Muscle of leg (tissue), 3 donors: ENCODE measurements at regions not wholly inside any gene's neighbourhood (a gene's known extent, or its start where the extent isn't known, plus 50 kb on each side); places are given as distances from the start of the nearest gene placed in this dataset.
A peak's percentile ranks its signal among the peaks of the same experiment; 100 is the strongest.
"Not testable (repeated sequence)": the region's sequence is repeated elsewhere in the genome, so short reads cannot be mapped to it uniquely, and the experiment has no call there.

Source experiments
- DNase-seq: peaks from one replicate; pipeline ENCODE4 v3.0.0; 2013
- H3K27ac ChIP-seq: one replicate; pipeline ENCODE4 v1.5.1; 2013; ENCODE audit warnings: mild to moderate bottlenecking, low read length, control low read depth
- H3K27me3 ChIP-seq: one replicate; pipeline ENCODE4 v1.6.1; 2013; ENCODE audit warnings: low read length; ENCODE audit not compliant: control insufficient read depth, insufficient read depth
- H3K36me3 ChIP-seq: one replicate; pipeline ENCODE4 v1.6.1; 2013; ENCODE audit warnings: low read length; ENCODE audit not compliant: control insufficient read depth, insufficient read depth
- H3K4me1 ChIP-seq: one replicate; pipeline ENCODE4 v1.6.1; 2013; ENCODE audit warnings: low read length; ENCODE audit not compliant: control insufficient read depth, insufficient read depth
- H3K4me3 ChIP-seq: one replicate; pipeline ENCODE4 v1.5.1; 2013; ENCODE audit warnings: low read length, control low read depth
- H3K9me3 ChIP-seq: replicated peaks from 2 replicates; pipeline ENCODE4 v1.6.1; 2013; ENCODE audit warnings: low read depth, low read length; ENCODE audit not compliant: control insufficient read depth
- WGBS: methylation state at CpG from one replicate; pipeline ENCODE4 v1.1.5; 2013; ENCODE audit warnings: missing lambda C conversion rate; ENCODE audit not compliant: insufficient coverage; 5-methylcytosine and 5-hydroxymethylcytosine counted together

DNA sequence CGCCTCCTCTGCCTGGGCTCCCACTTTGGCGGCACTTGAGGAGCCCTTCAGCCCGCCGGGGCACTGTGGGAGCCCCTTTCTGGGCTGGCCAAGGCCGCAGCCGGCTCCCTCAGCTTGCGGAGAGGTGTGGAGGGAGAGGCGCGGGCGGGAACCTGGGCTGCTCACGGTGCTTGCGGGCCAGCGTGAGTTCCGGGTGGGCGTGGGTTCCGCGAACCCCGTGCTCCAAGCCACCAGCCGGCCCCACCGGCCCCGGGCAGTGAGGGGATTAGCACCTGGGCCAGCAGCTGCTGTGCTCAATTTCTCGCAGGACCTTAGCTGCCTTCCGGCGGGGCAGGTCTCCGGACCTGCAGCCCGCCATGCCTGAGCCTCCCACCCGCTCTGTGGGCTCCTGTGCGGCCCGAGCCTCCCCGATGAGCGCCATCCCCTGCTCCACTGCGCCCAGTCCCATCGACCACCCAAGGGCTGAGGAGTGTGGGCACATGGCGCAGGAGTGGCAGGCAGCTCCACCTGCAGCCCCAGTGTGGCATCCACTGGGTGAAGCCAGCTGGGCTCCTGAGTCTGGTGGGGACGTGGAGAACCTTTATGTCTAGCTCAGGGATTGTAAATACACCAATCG lies 327.7 kb downstream of the ADAMTS20 start:
- not testable (repeated sequence) for H3K9me3 ChIP-seq, H3K36me3 ChIP-seq, H3K4me1 ChIP-seq, H3K4me3 ChIP-seq, H3K27ac ChIP-seq, H3K27me3 ChIP-seq, DNase-seq
- 97% methylated on average over 33 of the region's 36 CpGs for WGBS

- no CpG with 5 or more reads among the region's 3 CpGs for WGBS
- H3K4me3 ChIP-seq, result no peak overlapping the region
These were observed 329.2 kb downstream of the ADAMTS20 start for GRCh38 chr12:43222796-43223195.

DNA sequence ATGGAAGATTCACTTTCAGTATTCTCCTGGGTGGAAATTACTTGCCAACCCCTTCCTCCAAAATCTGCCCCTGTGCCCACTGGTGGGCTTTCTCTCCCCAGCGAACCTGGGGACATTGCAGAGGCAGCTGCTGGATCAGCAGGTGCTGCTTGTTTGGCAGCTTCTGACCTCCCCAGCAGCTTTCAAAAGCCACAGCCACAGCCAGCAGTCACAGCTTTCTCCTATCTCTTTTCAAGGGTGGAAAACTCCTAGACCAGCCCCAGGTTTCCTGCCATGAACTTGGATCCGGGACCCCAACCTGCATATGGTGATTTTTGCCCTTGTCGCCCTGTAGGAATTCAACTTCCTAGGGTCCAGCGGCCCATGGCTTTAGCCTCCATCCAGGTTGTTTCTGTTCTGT lies 330.8 kb downstream of the ADAMTS20 start:
- WGBS, result 87% methylated on average over 3 of the region's 4 CpGs
- Histone ChIP-seq H3K36me3 (no peaks in the 10 kb centered on the region), H3K9me3 (no peaks in the 10 kb centered on the region), H3K27me3 (no peaks in the 10 kb centered on the region), H3K4me1 (no peaks in the 10 kb centered on the region), H3K4me3 (no peak overlapping the region), H3K27ac (no peak overlapping the region)
- no peak for DNase-seq

More at GRCh38 chr12:43222796-43223195, 329.2 kb downstream of the ADAMTS20 start:
- Histone ChIP-seq H3K9me3 (no peaks in the 10 kb centered on the region), H3K4me1 (no peaks in the 10 kb centered on the region), H3K27ac (no peak overlapping the region), H3K27me3 (no peaks in the 10 kb centered on the region), H3K36me3 (no peaks in the 10 kb centered on the region)
- no peak for DNase-seq

- no peaks in the 10 kb centered on the region for H3K27me3 ChIP-seq
- no CpG with 5 or more reads among the region's 1 CpG for WGBS
- no peak overlapping the region for H3K27ac ChIP-seq
- peaks cover 6% of the 10 kb centered on the region for H3K4me1 ChIP-seq
- no peaks in the 10 kb centered on the region for H3K36me3 ChIP-seq
- no peaks in the 10 kb centered on the region for H3K9me3 ChIP-seq
- no peak for DNase-seq
- H3K4me3 ChIP-seq, result no peak overlapping the region
These were observed 335.5 kb downstream of the ADAMTS20 start for GRCh38 chr12:43216490-43216889.

- no peak overlapping the region for H3K4me3 ChIP-seq
- DNase-seq, result peak; percentile 33
- H3K27ac ChIP-seq, result no peak overlapping the region
- WGBS, result no CpG with 5 or more reads among the region's 5 CpGs
- no peaks in the 10 kb centered on the region for H3K27me3 ChIP-seq
- no peaks in the 10 kb centered on the region for H3K36me3 ChIP-seq
- H3K9me3 ChIP-seq, result no peaks in the 10 kb centered on the region
- H3K4me1 ChIP-seq, result peaks cover 6% of the 10 kb centered on the region
These were observed 337.8 kb downstream of the ADAMTS20 start for GRCh38 chr12:43214166-43214565.

DNA sequence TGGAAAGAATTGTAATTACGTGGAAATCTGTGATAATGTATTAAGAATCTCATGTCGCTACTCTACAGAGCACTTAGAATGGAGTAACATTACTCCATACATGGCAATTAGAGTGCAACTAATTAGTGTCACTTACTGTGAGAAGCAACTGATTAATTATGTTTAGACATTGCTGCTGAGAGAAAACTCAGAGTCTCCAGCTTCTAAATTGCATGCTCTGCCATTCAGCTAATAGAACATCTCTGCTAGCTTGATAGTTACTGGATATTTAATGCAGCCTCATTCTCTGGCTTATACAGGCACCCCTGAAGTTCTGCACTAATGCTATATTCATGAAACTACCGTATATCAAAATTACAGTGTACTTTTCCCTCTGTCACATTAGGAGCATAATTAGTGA lies 338.4 kb downstream of the ADAMTS20 start:
- 40% methylated on average over 1 of the region's 3 CpGs for WGBS
- no peaks in the 10 kb centered on the region for H3K27me3 ChIP-seq
- no peaks in the 10 kb centered on the region for H3K36me3 ChIP-seq
- H3K4me3 ChIP-seq, result no peak overlapping the region
- DNase-seq, result no peak
- H3K27ac ChIP-seq, result no peak overlapping the region
- H3K9me3 ChIP-seq, result no peaks in the 10 kb centered on the region
- peaks cover 6% of the 10 kb centered on the region for H3K4me1 ChIP-seq

GRCh38 chr12:43210485-43211192 lies 341.4 kb downstream of the ADAMTS20 start:
- H3K4me1 ChIP-seq, result peaks cover 6% of the 10 kb centered on the region
- no peaks in the 10 kb centered on the region for H3K36me3 ChIP-seq
- no peaks in the 10 kb centered on the region for H3K27me3 ChIP-seq
- H3K4me3 ChIP-seq, result no peak overlapping the region
- DNase-seq, result peak; percentile 42
- 8% methylated on average over 2 of the region's 6 CpGs for WGBS
- no peaks in the 10 kb centered on the region for H3K9me3 ChIP-seq
- no peak overlapping the region for H3K27ac ChIP-seq

DNA sequence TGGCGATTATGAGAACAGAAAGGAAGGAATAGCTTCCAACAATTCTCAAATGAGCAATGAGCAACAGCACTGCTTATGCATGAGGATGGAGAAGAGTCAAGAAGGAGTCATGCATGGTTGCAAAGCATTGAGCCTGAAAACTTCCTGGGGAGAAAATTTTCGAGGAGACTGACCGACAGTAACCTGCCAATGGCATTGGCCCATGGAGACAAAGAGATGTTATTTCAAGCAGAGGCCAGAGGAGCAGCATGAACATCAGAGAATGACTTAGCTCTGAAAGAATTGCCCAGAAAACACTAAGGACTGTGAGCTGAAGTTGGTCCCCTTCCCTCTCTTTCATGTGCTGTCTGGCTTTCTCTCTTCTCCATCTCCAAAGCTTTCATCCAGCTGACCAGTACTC lies 343.4 kb downstream of the ADAMTS20 start:
- Histone ChIP-seq H3K4me3 (no peak overlapping the region), H3K4me1 (no peaks in the 10 kb centered on the region), H3K27ac (no peak overlapping the region), H3K9me3 (no peaks in the 10 kb centered on the region), H3K36me3 (no peaks in the 10 kb centered on the region), H3K27me3 (no peaks in the 10 kb centered on the region)
- 56% methylated on average over 2 of the region's 3 CpGs for WGBS
- DNase-seq, result peak; percentile 83

GRCh38 chr12:43208221-43208620 lies 343.8 kb downstream of the ADAMTS20 start:
- Histone ChIP-seq H3K27me3 (no peaks in the 10 kb centered on the region), H3K4me1 (no peaks in the 10 kb centered on the region), H3K36me3 (no peaks in the 10 kb centered on the region), H3K4me3 (no peak overlapping the region), H3K9me3 (no peaks in the 10 kb centered on the region), H3K27ac (no peak overlapping the region)
- no CpG with 5 or more reads among the region's 5 CpGs for WGBS
- DNase-seq, result no peak

GRCh38 chr12:43206396-43206795 lies 345.6 kb downstream of the ADAMTS20 start:
- DNase-seq, result no peak
- H3K9me3 ChIP-seq, result no peaks in the 10 kb centered on the region
- no peaks in the 10 kb centered on the region for H3K27me3 ChIP-seq
- H3K4me1 ChIP-seq, result no peaks in the 10 kb centered on the region
- H3K27ac ChIP-seq, result no peak overlapping the region
- no peaks in the 10 kb centered on the region for H3K36me3 ChIP-seq
- H3K4me3 ChIP-seq, result no peak overlapping the region
